ENCODE measurements at regions not wholly inside any gene's neighbourhood (a gene's known extent, or its start where the extent isn't known, plus 50 kb on each side); places are given as distances from the start of the nearest gene placed in this dataset.
A peak's percentile ranks its signal among the peaks of the same experiment; 100 is the strongest.

- H3K27me3 ChIP-seq (replicated peaks in 2 of 5; ENCODE audit: control insufficient read depth in 4 of 5, insufficient read depth in 5 of 5, low read length in 4 of 5), result no peaks in the 10 kb centered on the region
- H3K9me3 ChIP-seq (ENCODE audit: control extremely low read depth in 1 of 5, control insufficient read depth in 4 of 5, insufficient read depth in 2 of 5, low read depth in 1 of 5, low read length in 4 of 5), result peaks cover 0 to 1% (median 0%) of the 10 kb centered on the region in 5 experiments
- ChIA-PET CTCF (no interaction called here), POLR2A (no interaction called here)
- H3K4me3 ChIP-seq (ENCODE audit: control insufficient read depth in 1 of 7, extremely low read depth in 1 of 7, insufficient read depth in 4 of 7, low read depth in 2 of 7, low read length in 6 of 7), result no peak overlapping the region
- H3K36me3 ChIP-seq (ENCODE audit: control insufficient read depth in 4 of 4, insufficient read depth in 4 of 4, low read length in 3 of 4), result no peaks in the 10 kb centered on the region
- H3K27ac ChIP-seq (ENCODE audit: insufficient read depth in 1 of 2, low read depth in 1 of 2, low read length in 2 of 2, poor library complexity in 1 of 2, severe bottlenecking in 2 of 2), result no peak overlapping the region
- peak in 1 of 3 donors; percentile 7 for DNase-seq
- WGBS (ENCODE audit: insufficient coverage), result 88% methylated on average over 1 of the region's 1 CpG
- H3K4me1 ChIP-seq (ENCODE audit: control extremely low read depth in 1 of 4, control insufficient read depth in 4 of 4, insufficient read depth in 4 of 4, low read length in 3 of 4), result no peaks in the 10 kb centered on the region
Measured at GRCh38 chr7:111660478-111660877, 98.2 kb upstream of the IMMP2L start.

GRCh38 chr7:111658546-111658945, 96.3 kb upstream of the IMMP2L start:
- no peak for DNase-seq
- CTCF ChIA-PET, result no interaction called here
- Histone ChIP-seq H3K4me3 (ENCODE audit: control insufficient read depth in 1 of 7, extremely low read depth in 1 of 7, insufficient read depth in 4 of 7, low read depth in 2 of 7, low read length in 6 of 7) (no peak overlapping the region), H3K27me3 (replicated peaks in 2 of 5; ENCODE audit: control insufficient read depth in 4 of 5, insufficient read depth in 5 of 5, low read length in 4 of 5) (no peaks in the 10 kb centered on the region), H3K36me3 (ENCODE audit: control insufficient read depth in 4 of 4, insufficient read depth in 4 of 4, low read length in 3 of 4) (no peaks in the 10 kb centered on the region), H3K4me1 (ENCODE audit: control extremely low read depth in 1 of 4, control insufficient read depth in 4 of 4, insufficient read depth in 4 of 4, low read length in 3 of 4) (no peaks in the 10 kb centered on the region), H3K27ac (ENCODE audit: insufficient read depth in 1 of 2, low read depth in 1 of 2, low read length in 2 of 2, poor library complexity in 1 of 2, severe bottlenecking in 2 of 2) (no peak overlapping the region), H3K9me3 (ENCODE audit: control extremely low read depth in 1 of 5, control insufficient read depth in 4 of 5, insufficient read depth in 2 of 5, low read depth in 1 of 5, low read length in 4 of 5) (peaks cover 0 to 1% (median 0%) of the 10 kb centered on the region in 5 experiments)
- POLR2A ChIA-PET, result no interaction called here
- WGBS (ENCODE audit: insufficient coverage), result 100% methylated on average over 1 of the region's 1 CpG

GRCh38 chr7:111657018-111657417, 94.7 kb upstream of the IMMP2L start:
- Histone ChIP-seq H3K4me1 (ENCODE audit: control extremely low read depth in 1 of 4, control insufficient read depth in 4 of 4, insufficient read depth in 4 of 4, low read length in 3 of 4) (no peaks in the 10 kb centered on the region), H3K27me3 (replicated peaks in 2 of 5; ENCODE audit: control insufficient read depth in 4 of 5, insufficient read depth in 5 of 5, low read length in 4 of 5) (no peaks in the 10 kb centered on the region), H3K9me3 (ENCODE audit: control extremely low read depth in 1 of 5, control insufficient read depth in 4 of 5, insufficient read depth in 2 of 5, low read depth in 1 of 5, low read length in 4 of 5) (peaks cover 0 to 1% (median 0%) of the 10 kb centered on the region in 5 experiments), H3K4me3 (ENCODE audit: control insufficient read depth in 1 of 7, extremely low read depth in 1 of 7, insufficient read depth in 4 of 7, low read depth in 2 of 7, low read length in 6 of 7) (no peak overlapping the region), H3K36me3 (ENCODE audit: control insufficient read depth in 4 of 4, insufficient read depth in 4 of 4, low read length in 3 of 4) (no peaks in the 10 kb centered on the region), H3K27ac (ENCODE audit: insufficient read depth in 1 of 2, low read depth in 1 of 2, low read length in 2 of 2, poor library complexity in 1 of 2, severe bottlenecking in 2 of 2) (no peak overlapping the region)
- CTCF ChIA-PET, result no interaction called here
- DNase-seq, result no peak
- POLR2A ChIA-PET, result no interaction called here
- WGBS (ENCODE audit: insufficient coverage), result 96% methylated on average over 2 of the region's 3 CpGs

GRCh38 chr7:111654343-111654742, 92.1 kb upstream of the IMMP2L start:
- Histone ChIP-seq H3K36me3 (ENCODE audit: control insufficient read depth in 4 of 4, insufficient read depth in 4 of 4, low read length in 3 of 4) (no peaks in the 10 kb centered on the region), H3K27me3 (replicated peaks in 2 of 5; ENCODE audit: control insufficient read depth in 4 of 5, insufficient read depth in 5 of 5, low read length in 4 of 5) (no peaks in the 10 kb centered on the region), H3K4me3 (ENCODE audit: control insufficient read depth in 1 of 7, extremely low read depth in 1 of 7, insufficient read depth in 4 of 7, low read depth in 2 of 7, low read length in 6 of 7) (no peak overlapping the region), H3K27ac (ENCODE audit: insufficient read depth in 1 of 2, low read depth in 1 of 2, low read length in 2 of 2, poor library complexity in 1 of 2, severe bottlenecking in 2 of 2) (no peak overlapping the region), H3K9me3 (ENCODE audit: control extremely low read depth in 1 of 5, control insufficient read depth in 4 of 5, insufficient read depth in 2 of 5, low read depth in 1 of 5, low read length in 4 of 5) (no peaks in the 10 kb centered on the region), H3K4me1 (ENCODE audit: control extremely low read depth in 1 of 4, control insufficient read depth in 4 of 4, insufficient read depth in 4 of 4, low read length in 3 of 4) (no peaks in the 10 kb centered on the region)
- POLR2A ChIA-PET, result no interaction called here
- WGBS (ENCODE audit: insufficient coverage), result 81% methylated on average over 3 of the region's 6 CpGs
- CTCF ChIA-PET, result no interaction called here
- no peak for DNase-seq

GRCh38 chr7:111653846-111654245, 91.6 kb upstream of the IMMP2L start:
- DNase-seq, result no peak
- Histone ChIP-seq H3K27me3 (replicated peaks in 2 of 5; ENCODE audit: control insufficient read depth in 4 of 5, insufficient read depth in 5 of 5, low read length in 4 of 5) (no peaks in the 10 kb centered on the region), H3K36me3 (ENCODE audit: control insufficient read depth in 4 of 4, insufficient read depth in 4 of 4, low read length in 3 of 4) (no peaks in the 10 kb centered on the region), H3K27ac (ENCODE audit: insufficient read depth in 1 of 2, low read depth in 1 of 2, low read length in 2 of 2, poor library complexity in 1 of 2, severe bottlenecking in 2 of 2) (no peak overlapping the region), H3K9me3 (ENCODE audit: control extremely low read depth in 1 of 5, control insufficient read depth in 4 of 5, insufficient read depth in 2 of 5, low read depth in 1 of 5, low read length in 4 of 5) (no peaks in the 10 kb centered on the region), H3K4me1 (ENCODE audit: control extremely low read depth in 1 of 4, control insufficient read depth in 4 of 4, insufficient read depth in 4 of 4, low read length in 3 of 4) (no peaks in the 10 kb centered on the region), H3K4me3 (ENCODE audit: control insufficient read depth in 1 of 7, extremely low read depth in 1 of 7, insufficient read depth in 4 of 7, low read depth in 2 of 7, low read length in 6 of 7) (no peak overlapping the region)
- 100% methylated on average over 3 of the region's 3 CpGs for WGBS (ENCODE audit: insufficient coverage)
- CTCF ChIA-PET, result no interaction called here
- POLR2A ChIA-PET, result no interaction called here

GRCh38 chr7:111650456-111650999, 88.2 kb upstream of the IMMP2L start:
- H3K27me3 ChIP-seq (replicated peaks in 2 of 5; ENCODE audit: control insufficient read depth in 4 of 5, insufficient read depth in 5 of 5, low read length in 4 of 5), result no peaks in the 10 kb centered on the region
- no peaks in the 10 kb centered on the region for H3K9me3 ChIP-seq (ENCODE audit: control extremely low read depth in 1 of 5, control insufficient read depth in 4 of 5, insufficient read depth in 2 of 5, low read depth in 1 of 5, low read length in 4 of 5)
- H3K27ac ChIP-seq (ENCODE audit: insufficient read depth in 1 of 2, low read depth in 1 of 2, low read length in 2 of 2, poor library complexity in 1 of 2, severe bottlenecking in 2 of 2), result no peak overlapping the region
- ChIA-PET CTCF (no interaction called here), POLR2A (no interaction called here)
- H3K36me3 ChIP-seq (ENCODE audit: control insufficient read depth in 4 of 4, insufficient read depth in 4 of 4, low read length in 3 of 4), result no peaks in the 10 kb centered on the region
- 90% methylated on average over 1 of the region's 5 CpGs for WGBS (ENCODE audit: insufficient coverage)
- DNase-seq, result no peak
- H3K4me1 ChIP-seq (ENCODE audit: control extremely low read depth in 1 of 4, control insufficient read depth in 4 of 4, insufficient read depth in 4 of 4, low read length in 3 of 4), result no peaks in the 10 kb centered on the region
- H3K4me3 ChIP-seq (ENCODE audit: control insufficient read depth in 1 of 7, extremely low read depth in 1 of 7, insufficient read depth in 4 of 7, low read depth in 2 of 7, low read length in 6 of 7), result no peak overlapping the region

- Histone ChIP-seq H3K4me1 (ENCODE audit: control extremely low read depth in 1 of 4, control insufficient read depth in 4 of 4, insufficient read depth in 4 of 4, low read length in 3 of 4) (no peaks in the 10 kb centered on the region), H3K4me3 (ENCODE audit: control insufficient read depth in 1 of 7, extremely low read depth in 1 of 7, insufficient read depth in 4 of 7, low read depth in 2 of 7, low read length in 6 of 7) (no peak overlapping the region), H3K27ac (ENCODE audit: insufficient read depth in 1 of 2, low read depth in 1 of 2, low read length in 2 of 2, poor library complexity in 1 of 2, severe bottlenecking in 2 of 2) (no peak overlapping the region), H3K36me3 (ENCODE audit: control insufficient read depth in 4 of 4, insufficient read depth in 4 of 4, low read length in 3 of 4) (no peaks in the 10 kb centered on the region), H3K27me3 (replicated peaks in 2 of 5; ENCODE audit: control insufficient read depth in 4 of 5, insufficient read depth in 5 of 5, low read length in 4 of 5) (no peaks in the 10 kb centered on the region), H3K9me3 (ENCODE audit: control extremely low read depth in 1 of 5, control insufficient read depth in 4 of 5, insufficient read depth in 2 of 5, low read depth in 1 of 5, low read length in 4 of 5) (no peaks in the 10 kb centered on the region)
- CTCF ChIA-PET, result no interaction called here
- WGBS (ENCODE audit: insufficient coverage), result 92% methylated on average over 2 of the region's 4 CpGs
- POLR2A ChIA-PET, result no interaction called here
- DNase-seq, result no peak
Measured at GRCh38 chr7:111647881-111648280, 85.6 kb upstream of the IMMP2L start.

Measured in common myeloid progenitor, CD34-positive (primary cell).